ENCODE measurements at regions not wholly inside any gene's neighbourhood (a gene's known extent, or its start where the extent isn't known, plus 50 kb on each side); places are given as distances from the start of the nearest gene placed in this dataset.

DNA sequence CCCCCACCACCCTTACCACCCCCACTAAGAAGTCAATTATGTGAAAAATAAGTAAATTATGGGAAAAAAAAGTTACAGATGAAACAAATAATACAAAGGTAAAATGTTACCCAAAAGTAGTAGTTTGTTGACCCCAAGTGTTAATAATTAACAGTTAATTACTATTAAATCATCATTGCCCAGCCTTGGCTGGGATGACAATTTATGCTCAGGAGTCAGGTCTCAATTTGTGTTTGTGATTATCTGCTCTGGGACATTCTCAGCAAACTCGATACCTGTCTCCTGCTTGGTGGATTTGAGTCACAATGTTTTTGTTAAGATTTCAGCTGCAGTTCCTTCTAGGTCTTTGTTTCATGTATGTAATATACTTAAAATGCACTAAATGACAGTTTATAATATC is 172.3 kb upstream of the IRX3 start:
- Mint-ChIP-seq H3K36me3 (ENCODE audit: insufficient read depth) (no peaks in the 10 kb centered on the region), H3K4me1 (no peaks in the 10 kb centered on the region), H3K27ac (ENCODE audit: low read depth) (no peak overlapping the region), H3K4me3 (no peak overlapping the region), H3K27me3 (peaks cover 10% of the 10 kb centered on the region), H3K9me3 (peaks cover 18% of the 10 kb centered on the region)
- ATAC-seq (replicated peaks; ENCODE audit: extremely low read depth, poor library complexity, severe bottlenecking) (no peak), DNase-seq (ENCODE audit: low spot score in 2 of 2) (no peak)

DNA sequence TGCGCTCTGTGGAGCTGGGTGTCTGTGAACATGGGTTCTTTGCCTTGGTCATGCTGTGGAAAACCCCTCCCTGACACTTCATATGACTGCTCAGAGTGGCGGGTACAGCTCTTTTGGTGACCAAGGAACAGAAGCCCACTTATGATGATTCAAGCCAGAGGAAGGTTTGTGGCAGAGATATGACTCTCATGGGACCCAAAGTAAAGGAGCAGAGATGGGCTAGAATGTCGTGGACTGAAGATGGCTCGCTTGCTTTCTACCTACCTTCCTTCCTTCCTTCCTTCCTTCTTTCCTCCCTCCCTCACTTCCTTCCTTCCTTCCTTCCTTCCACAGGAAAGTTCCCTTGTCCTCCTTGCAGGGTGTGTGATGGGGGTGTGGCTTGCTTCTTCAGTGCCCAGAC is 169.7 kb upstream of the IRX3 start:
- H3K36me3 Mint-ChIP-seq (ENCODE audit: insufficient read depth) = no peaks in the 10 kb centered on the region
- no peaks in the 10 kb centered on the region for H3K4me1 Mint-ChIP-seq
- no peaks in the 10 kb centered on the region for H3K9me3 Mint-ChIP-seq
- H3K4me3 Mint-ChIP-seq = no peak overlapping the region
- DNase-seq (ENCODE audit: low spot score in 2 of 2) (no peak), ATAC-seq (replicated peaks; ENCODE audit: extremely low read depth, poor library complexity, severe bottlenecking) (no peak)
- no peak overlapping the region for H3K27ac Mint-ChIP-seq (ENCODE audit: low read depth)
- peaks cover 15% of the 10 kb centered on the region for H3K27me3 Mint-ChIP-seq

DNA sequence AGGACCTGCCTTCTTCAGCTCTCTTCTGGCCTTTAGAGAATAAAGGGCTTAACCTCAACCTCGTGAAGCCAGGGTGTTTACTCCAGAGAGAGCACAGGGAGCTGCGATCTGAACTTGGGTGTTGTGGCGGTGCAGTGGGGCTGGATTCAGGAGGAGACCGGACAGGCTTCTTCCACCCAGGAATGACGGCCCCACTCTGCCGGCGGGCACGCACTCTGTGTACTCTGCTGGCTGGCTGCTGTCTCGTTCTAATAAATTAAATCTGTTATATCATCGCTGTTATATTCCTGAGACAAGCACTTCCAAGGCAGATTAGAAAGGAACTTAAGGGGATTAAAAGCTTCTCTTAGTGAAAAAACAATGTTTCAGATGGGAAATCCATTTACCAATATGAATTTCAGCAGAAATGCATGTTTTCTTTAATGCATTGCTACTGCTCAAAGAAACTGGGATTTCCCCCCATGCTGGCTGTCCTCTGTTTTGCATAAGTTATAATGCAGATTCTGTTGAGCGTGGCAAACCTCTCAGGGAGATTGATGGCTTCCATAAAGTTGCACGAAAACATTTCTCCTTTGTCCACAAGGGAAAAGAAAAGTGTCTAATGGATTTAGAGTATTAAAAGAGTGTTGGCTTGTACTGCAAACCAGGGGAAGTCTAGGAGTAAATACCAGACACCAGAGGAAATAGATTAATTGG is 168.6 kb upstream of the IRX3 start:
- Mint-ChIP-seq H3K4me1 (no peaks in the 10 kb centered on the region), H3K4me3 (no peak overlapping the region), H3K27me3 (peaks cover 26% of the 10 kb centered on the region), H3K36me3 (ENCODE audit: insufficient read depth) (no peaks in the 10 kb centered on the region), H3K27ac (ENCODE audit: low read depth) (no peak overlapping the region), H3K9me3 (no peaks in the 10 kb centered on the region)
- DNase-seq (ENCODE audit: low spot score in 2 of 2) = no peak
- ATAC-seq (replicated peaks; ENCODE audit: extremely low read depth, poor library complexity, severe bottlenecking) = no peak

DNA sequence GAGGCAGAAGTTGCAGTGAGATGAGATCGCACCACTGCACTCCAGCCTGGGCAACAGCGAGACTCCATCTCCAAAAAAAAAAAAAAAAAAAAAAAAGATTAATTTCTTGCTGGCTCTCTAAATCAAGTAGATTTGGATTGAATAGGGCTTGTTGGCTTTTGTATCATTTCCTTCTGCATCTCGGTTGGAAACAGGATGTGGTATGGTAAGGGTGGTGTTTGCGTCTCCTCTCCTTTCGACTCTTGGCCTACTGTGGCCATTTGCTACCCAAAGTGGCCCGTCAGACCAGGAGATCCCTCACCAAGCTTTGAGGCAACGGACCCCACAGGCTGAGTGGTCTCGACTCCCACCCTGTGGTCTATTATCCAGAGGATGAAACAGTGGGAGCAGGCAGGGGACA is 168.0 kb upstream of the IRX3 start:
- Mint-ChIP-seq H3K4me3 (no peak overlapping the region), H3K9me3 (no peaks in the 10 kb centered on the region), H3K36me3 (ENCODE audit: insufficient read depth) (no peaks in the 10 kb centered on the region), H3K27me3 (peaks cover 32% of the 10 kb centered on the region), H3K4me1 (no peaks in the 10 kb centered on the region), H3K27ac (ENCODE audit: low read depth) (no peak overlapping the region)
- no peak for ATAC-seq (replicated peaks; ENCODE audit: extremely low read depth, poor library complexity, severe bottlenecking)
- DNase-seq (ENCODE audit: low spot score in 2 of 2) = no peak

DNA sequence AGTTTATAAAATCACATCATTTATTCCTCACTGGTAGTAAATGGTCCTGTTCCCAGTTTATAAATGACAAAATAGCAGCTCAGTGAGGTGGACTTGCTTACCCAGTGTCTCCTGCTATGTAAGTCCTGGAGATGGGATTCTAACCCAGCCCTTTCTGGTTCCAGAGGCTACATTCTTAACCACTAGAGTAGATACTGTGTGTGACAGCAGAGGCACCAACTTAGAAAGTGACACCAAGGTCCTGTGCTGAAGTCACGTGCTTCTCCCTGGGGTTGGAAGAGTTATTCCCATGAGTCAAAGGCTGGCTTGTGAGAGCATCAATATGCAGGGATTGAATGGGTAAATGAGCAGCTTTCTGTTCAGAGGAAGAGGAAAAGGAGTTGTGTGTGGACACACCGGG is 167.3 kb upstream of the IRX3 start:
- ATAC-seq (replicated peaks; ENCODE audit: extremely low read depth, poor library complexity, severe bottlenecking) (no peak), DNase-seq (ENCODE audit: low spot score in 2 of 2) (no peak)
- Mint-ChIP-seq H3K4me1 (no peaks in the 10 kb centered on the region), H3K27ac (ENCODE audit: low read depth) (no peak overlapping the region), H3K27me3 (peaks cover 39% of the 10 kb centered on the region), H3K36me3 (ENCODE audit: insufficient read depth) (no peaks in the 10 kb centered on the region), H3K4me3 (no peak overlapping the region), H3K9me3 (no peaks in the 10 kb centered on the region)

DNA sequence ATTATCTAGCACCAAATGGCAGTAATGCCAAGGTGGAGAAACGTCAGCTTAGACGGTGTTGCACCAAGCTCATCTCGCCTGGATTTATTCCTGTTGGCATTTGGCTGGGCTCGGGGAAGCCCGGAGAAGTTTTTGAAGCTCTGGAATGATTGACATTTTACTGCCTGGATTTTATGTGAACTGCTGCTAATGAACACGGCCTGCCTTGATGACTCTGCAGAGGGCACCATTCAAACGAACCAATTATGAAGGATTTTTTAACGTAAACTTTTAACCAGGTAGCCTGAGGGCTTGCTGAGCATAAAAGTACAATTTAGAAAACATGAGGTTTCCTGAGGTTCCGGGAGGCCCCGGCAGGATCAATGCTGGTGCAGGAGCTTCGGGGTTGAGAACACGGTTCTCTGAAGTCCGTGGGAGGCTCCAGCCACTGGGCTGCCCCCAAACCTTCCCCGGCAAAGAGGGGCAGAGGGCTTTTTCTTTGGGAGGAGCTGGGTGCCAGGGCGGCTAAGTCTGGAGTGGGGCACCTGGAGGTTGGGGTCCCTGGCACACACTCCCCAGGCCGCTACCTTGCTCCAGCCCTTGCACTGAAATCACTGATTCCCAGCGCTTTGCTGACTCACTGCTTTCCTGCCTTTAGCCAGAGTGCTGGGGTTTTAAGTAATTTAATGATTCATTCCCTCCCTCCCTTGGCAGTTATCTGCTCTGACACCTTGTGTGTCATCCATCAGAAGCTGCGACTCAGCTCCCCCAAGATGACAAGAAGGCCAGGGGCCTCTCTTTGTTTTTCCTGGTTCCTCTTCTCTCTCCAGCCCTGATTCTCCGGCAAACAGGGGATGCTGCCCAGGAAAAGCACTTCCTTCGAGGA is 161.2 kb upstream of the IRX3 start:
- H3K9me3 Mint-ChIP-seq = no peaks in the 10 kb centered on the region
- H3K27ac Mint-ChIP-seq (ENCODE audit: low read depth) = no peak overlapping the region
- DNase-seq (ENCODE audit: low spot score in 2 of 2) (no peak), ATAC-seq (replicated peaks; ENCODE audit: extremely low read depth, poor library complexity, severe bottlenecking) (no peak)
- H3K4me3 Mint-ChIP-seq = no peak overlapping the region
- peaks cover 29% of the 10 kb centered on the region for H3K27me3 Mint-ChIP-seq
- H3K36me3 Mint-ChIP-seq (ENCODE audit: insufficient read depth) = no peaks in the 10 kb centered on the region
- H3K4me1 Mint-ChIP-seq = no peaks in the 10 kb centered on the region

DNA sequence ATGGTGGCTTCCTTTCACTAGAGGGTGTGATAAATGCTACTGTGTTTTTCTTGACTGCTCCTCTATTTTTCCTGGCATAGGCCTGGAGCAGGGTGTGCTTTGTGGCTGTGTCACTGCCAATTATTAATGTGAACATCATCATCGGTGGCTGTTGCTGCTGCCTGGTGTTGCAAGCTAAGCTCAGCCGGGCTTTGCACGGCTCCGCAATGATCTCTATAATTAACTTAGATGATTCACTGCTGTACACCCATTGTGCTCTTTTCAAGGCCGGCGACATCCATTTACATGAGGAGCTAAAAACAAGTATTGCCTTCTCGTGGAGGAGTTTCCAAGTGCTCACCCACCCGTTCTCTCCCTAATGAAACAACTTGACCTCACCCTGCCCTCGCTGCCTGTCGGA is 160.1 kb upstream of the IRX3 start:
- Mint-ChIP-seq H3K27ac (ENCODE audit: low read depth) (no peak overlapping the region), H3K27me3 (peaks cover 27% of the 10 kb centered on the region), H3K4me1 (no peaks in the 10 kb centered on the region), H3K4me3 (no peak overlapping the region), H3K9me3 (no peaks in the 10 kb centered on the region), H3K36me3 (ENCODE audit: insufficient read depth) (no peaks in the 10 kb centered on the region)
- no peak for DNase-seq (ENCODE audit: low spot score in 2 of 2)
- no peak for ATAC-seq (replicated peaks; ENCODE audit: extremely low read depth, poor library complexity, severe bottlenecking)

DNA sequence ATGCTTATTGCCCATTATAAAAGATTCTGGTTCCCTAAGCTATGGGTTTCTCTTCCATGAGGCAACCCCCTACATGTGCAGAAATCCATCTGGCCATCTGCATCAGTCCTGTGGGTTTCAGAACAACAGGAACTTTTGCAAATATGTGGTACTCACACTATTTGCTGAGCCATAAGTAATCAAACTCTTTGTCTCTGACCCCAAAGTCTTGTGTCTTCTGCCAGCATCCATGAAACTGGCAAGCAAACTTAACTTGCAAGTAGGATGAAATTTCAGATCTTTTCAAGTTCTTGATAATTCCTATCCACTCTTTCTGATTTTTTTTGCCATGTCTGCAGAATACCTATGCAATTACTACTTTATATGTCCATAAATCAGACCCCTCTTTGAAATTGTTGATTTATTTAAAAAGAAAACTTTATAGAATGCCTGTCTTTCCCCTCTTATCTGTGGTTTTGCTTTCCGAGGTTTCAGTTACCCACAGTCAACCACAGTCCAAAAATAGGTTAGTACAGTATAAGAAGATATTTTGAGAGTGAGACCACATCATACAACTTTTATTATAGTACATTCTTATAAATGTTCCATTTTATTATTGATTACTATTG is 158.4 kb upstream of the IRX3 start:
- no peak for DNase-seq (ENCODE audit: low spot score in 2 of 2)
- no peaks in the 10 kb centered on the region for H3K4me1 Mint-ChIP-seq
- H3K4me3 Mint-ChIP-seq = no peak overlapping the region
- H3K36me3 Mint-ChIP-seq (ENCODE audit: insufficient read depth) = no peaks in the 10 kb centered on the region
- H3K27me3 Mint-ChIP-seq = peaks cover 10% of the 10 kb centered on the region
- no peak overlapping the region for H3K27ac Mint-ChIP-seq (ENCODE audit: low read depth)
- no peak for ATAC-seq (replicated peaks; ENCODE audit: extremely low read depth, poor library complexity, severe bottlenecking)
- H3K9me3 Mint-ChIP-seq = no peaks in the 10 kb centered on the region

DNA sequence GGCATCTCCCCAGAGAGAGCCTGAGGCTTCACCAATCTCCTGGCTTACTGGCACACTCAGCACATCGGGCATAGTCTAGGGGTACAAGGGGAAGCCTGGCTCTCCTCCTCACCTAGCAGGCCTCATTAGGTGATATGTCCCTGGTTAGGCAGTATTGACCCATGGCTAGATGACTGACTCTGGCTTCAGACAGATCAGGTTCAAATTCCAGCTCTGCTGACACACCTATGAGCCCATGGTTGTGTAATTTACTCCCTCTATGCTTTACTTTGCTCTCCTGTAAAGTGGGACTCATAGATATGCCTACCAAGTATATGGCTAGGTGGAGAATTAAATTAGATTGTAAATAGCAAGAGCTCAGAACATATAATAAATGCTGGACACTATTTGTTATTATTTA is 157.3 kb upstream of the IRX3 start:
- Mint-ChIP-seq H3K27ac (ENCODE audit: low read depth) (no peak overlapping the region), H3K4me3 (no peak overlapping the region), H3K27me3 (peaks cover 9% of the 10 kb centered on the region), H3K36me3 (ENCODE audit: insufficient read depth) (no peaks in the 10 kb centered on the region), H3K9me3 (peaks cover 5% of the 10 kb centered on the region), H3K4me1 (no peaks in the 10 kb centered on the region)
- DNase-seq (ENCODE audit: low spot score in 2 of 2) (no peak), ATAC-seq (replicated peaks; ENCODE audit: extremely low read depth, poor library complexity, severe bottlenecking) (no peak)

DNA sequence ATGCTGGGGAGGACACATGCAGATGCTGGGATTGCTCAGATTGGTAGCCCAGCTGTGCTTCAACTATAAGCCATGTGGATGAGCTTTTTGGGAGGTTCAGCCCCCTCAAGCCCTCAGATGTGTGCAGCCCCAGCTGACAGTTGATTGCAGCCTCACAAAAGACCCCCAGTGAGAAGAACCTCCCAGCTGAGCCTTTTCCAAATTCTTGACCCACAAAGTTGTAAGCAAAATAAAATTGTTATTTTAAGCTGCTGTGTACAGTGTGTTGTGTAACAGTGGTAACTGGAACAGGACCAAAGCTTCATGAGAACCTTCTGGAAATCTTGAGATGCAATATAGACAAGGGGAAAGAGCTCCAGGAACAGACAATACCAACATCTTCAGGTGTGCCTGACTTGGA is 156.8 kb upstream of the IRX3 start:
- DNase-seq (ENCODE audit: low spot score in 2 of 2) (no peak), ATAC-seq (replicated peaks; ENCODE audit: extremely low read depth, poor library complexity, severe bottlenecking) (no peak)
- Mint-ChIP-seq H3K27me3 (peaks cover 14% of the 10 kb centered on the region), H3K4me3 (no peak overlapping the region), H3K27ac (ENCODE audit: low read depth) (no peak overlapping the region), H3K9me3 (peaks cover 10% of the 10 kb centered on the region), H3K36me3 (ENCODE audit: insufficient read depth) (no peaks in the 10 kb centered on the region), H3K4me1 (no peaks in the 10 kb centered on the region)

DNA sequence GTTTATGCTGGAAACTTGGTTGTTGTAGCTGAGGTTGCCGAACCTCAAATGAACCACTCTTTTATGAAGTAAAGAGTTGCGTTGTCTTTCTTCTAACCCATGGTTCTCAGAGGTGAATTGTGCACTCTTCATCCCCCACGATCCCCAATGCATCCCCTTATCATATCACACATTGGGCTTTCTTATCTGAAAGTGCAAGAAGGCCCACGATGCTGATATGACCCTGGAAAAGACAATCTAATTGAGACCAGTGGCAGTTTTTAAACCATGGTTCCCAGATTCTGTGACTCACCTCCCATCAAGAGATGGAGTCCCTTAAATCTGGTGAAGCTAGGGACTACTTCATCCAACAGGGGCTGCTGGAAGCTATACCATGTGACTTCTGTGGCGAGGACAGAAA is 156.3 kb upstream of the IRX3 start:
- Mint-ChIP-seq H3K4me1 (no peaks in the 10 kb centered on the region), H3K9me3 (peaks cover 10% of the 10 kb centered on the region), H3K27me3 (peaks cover 15% of the 10 kb centered on the region), H3K27ac (ENCODE audit: low read depth) (no peak overlapping the region), H3K36me3 (ENCODE audit: insufficient read depth) (no peaks in the 10 kb centered on the region), H3K4me3 (no peak overlapping the region)
- ATAC-seq (replicated peaks; ENCODE audit: extremely low read depth, poor library complexity, severe bottlenecking) (no peak), DNase-seq (ENCODE audit: low spot score in 2 of 2) (no peak)

DNA sequence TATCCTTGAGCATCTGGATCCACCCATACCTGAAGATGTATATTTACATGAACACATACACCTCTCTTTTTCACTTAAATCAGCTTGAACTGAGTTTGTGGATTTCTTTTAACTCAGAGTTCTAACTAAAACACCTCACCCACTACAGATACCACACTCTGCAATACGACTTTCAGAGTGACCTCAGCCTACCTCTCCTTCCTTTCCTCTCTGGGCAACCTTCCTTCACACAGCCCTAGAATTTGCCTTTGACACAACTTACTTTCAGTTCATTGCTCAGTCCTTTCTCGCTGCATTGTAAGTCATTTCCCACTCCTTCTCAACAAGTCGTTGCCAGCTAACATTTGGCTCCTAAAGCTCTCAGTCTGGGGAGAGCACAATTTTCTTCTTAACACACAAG is 151.9 kb upstream of the IRX3 start:
- Mint-ChIP-seq H3K9me3 (peaks cover 10% of the 10 kb centered on the region), H3K27ac (ENCODE audit: low read depth) (no peak overlapping the region), H3K27me3 (peaks cover 45% of the 10 kb centered on the region), H3K36me3 (ENCODE audit: insufficient read depth) (no peaks in the 10 kb centered on the region), H3K4me3 (no peak overlapping the region), H3K4me1 (no peaks in the 10 kb centered on the region)
- ATAC-seq (replicated peaks; ENCODE audit: extremely low read depth, poor library complexity, severe bottlenecking) (no peak), DNase-seq (ENCODE audit: low spot score in 2 of 2) (no peak)

DNA sequence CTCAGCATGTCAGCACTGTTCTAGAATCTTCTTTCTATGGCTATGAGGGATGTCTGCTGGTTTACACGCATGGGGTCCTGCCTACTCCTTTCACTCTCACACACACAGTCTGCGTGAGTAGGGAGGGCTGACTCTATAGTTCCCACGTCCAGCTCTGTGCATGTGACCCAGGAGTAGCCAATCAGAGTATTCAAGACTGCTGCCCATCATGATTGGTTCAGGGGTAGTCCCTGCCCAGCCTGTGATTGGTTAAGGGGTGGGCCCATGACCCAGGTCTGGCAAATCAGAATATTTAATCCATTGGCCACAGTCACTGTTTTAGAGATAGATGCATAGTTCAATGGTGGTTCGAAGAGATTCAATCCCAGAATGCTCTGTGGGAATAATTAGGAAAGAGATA is 151.3 kb upstream of the IRX3 start:
- Mint-ChIP-seq H3K27me3 (peaks cover 45% of the 10 kb centered on the region), H3K27ac (ENCODE audit: low read depth) (no peak overlapping the region), H3K9me3 (peaks cover 10% of the 10 kb centered on the region), H3K36me3 (ENCODE audit: insufficient read depth) (no peaks in the 10 kb centered on the region), H3K4me1 (no peaks in the 10 kb centered on the region), H3K4me3 (no peak overlapping the region)
- ATAC-seq (replicated peaks; ENCODE audit: extremely low read depth, poor library complexity, severe bottlenecking) = no peak
- no peak for DNase-seq (ENCODE audit: low spot score in 2 of 2)
